ENCODE measurements at regions not wholly inside any gene's neighbourhood (a gene's known extent, or its start where the extent isn't known, plus 50 kb on each side); places are given as distances from the start of the nearest gene placed in this dataset.

DNA sequence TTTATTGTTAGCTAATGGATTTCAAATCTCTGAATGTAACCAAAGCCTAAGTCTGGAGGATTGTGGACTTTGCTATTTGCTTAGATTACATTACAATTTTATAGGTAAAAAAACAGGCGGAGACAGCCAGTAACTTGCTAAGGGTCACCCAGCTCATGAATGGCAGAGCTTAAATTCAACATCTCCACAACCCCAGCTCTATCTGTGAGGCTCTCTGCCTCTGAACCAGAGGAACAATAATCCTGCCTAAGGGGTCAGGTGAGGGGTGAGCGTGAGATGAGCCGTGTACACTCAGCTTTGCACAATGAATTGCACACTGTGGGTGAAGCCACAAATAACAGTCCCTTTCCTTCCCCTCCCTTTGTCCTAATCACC is 69.8 kb upstream of the SPATA12 start:
- TF ChIP-seq, protein P1, sequence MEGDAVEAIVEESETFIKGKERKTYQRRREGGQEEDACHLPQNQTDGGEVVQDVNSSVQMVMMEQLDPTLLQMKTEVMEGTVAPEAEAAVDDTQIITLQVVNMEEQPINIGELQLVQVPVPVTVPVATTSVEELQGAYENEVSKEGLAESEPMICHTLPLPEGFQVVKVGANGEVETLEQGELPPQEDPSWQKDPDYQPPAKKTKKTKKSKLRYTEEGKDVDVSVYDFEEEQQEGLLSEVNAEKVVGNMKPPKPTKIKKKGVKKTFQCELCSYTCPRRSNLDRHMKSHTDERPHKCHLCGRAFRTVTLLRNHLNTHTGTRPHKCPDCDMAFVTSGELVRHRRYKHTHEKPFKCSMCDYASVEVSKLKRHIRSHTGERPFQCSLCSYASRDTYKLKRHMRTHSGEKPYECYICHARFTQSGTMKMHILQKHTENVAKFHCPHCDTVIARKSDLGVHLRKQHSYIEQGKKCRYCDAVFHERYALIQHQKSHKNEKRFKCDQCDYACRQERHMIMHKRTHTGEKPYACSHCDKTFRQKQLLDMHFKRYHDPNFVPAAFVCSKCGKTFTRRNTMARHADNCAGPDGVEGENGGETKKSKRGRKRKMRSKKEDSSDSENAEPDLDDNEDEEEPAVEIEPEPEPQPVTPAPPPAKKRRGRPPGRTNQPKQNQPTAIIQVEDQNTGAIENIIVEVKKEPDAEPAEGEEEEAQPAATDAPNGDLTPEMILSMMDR (IDR thresholded peaks at IDR 0.05; ENCODE audit: borderline replicate concordance, insufficient read depth, low read depth, low read length) = no peak
- H3K4me3 ChIP-seq (ENCODE audit: low read depth, low read length) = no peak overlapping the region

DNA sequence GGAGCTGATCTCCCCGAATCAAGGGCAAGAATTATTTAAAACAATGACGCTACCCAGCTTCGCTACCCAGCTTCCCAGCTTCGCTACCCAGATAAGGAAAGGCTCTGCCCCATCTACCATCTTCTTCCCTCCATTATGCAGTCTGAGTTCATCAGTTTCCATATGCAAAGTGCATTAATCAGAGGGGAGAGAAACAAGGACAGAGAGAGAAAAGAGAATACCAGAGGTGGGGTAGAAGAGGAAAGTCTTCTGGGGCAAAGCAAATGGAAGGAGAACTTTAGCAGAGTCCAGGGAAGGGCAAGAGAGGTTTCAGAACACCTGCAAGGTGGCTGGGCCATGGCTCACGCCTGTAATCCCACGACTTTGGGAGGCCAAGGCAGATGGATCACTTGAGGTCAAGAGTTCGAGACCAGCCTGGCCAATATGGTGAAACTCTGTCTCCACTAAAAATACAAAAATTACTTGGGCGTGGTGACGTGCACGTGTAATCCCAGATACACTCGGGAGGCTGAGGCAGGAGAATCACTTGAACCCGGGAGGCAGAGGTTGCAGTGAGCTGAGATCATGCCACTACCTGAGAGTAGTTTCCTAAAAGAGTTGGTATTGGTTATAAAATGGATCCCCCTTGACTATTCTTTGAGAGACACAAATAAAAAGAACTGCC is 70.4 kb upstream of the SPATA12 start:
- TF ChIP-seq, protein P1 (IDR thresholded peaks at IDR 0.05; ENCODE audit: borderline replicate concordance, insufficient read depth, low read depth, low read length) = no peak
- no peak overlapping the region for H3K4me3 ChIP-seq (ENCODE audit: low read depth, low read length)

DNA sequence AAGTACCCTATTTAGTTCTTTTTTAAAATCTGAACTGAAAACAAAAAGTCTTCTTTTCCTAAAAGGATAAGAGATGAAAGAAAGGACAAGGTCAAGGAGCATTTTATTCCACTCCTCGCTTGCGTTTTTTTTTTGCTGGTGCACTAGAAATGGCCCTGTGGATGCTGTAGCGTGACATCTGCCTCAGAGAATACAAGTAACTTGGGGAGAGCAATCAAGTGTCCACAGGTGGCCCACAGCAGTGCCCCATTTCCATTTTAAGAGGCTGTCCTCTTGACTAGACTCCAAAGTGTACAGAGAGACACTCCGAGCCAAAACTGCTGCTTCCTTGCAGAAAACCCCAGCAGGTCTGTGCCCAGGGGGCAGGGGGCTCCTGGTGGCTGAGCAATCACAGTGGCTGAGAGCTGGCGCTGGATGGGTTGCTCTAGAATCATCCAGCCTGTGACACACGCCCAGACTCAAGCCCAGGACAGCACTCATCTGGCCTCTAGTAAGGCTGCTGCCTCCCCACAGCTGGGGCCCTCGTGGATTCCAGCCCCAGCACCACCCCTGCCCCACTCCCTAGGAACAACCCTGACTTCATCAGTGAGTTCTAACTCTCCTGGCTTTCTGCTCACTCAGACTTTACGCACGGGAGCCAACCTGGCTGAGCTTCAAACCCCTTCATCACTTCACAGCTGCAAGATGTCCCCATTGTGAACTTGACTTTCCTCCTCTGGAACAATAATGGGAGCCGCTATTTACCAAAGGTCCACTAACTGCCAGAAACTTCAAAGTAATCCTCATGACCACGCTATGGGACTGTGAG is 71.1 kb upstream of the SPATA12 start:
- H3K4me3 ChIP-seq (ENCODE audit: low read depth, low read length) = no peak overlapping the region
- TF ChIP-seq, protein P1 (IDR thresholded peaks at IDR 0.05; ENCODE audit: borderline replicate concordance, insufficient read depth, low read depth, low read length) = no peak

DNA sequence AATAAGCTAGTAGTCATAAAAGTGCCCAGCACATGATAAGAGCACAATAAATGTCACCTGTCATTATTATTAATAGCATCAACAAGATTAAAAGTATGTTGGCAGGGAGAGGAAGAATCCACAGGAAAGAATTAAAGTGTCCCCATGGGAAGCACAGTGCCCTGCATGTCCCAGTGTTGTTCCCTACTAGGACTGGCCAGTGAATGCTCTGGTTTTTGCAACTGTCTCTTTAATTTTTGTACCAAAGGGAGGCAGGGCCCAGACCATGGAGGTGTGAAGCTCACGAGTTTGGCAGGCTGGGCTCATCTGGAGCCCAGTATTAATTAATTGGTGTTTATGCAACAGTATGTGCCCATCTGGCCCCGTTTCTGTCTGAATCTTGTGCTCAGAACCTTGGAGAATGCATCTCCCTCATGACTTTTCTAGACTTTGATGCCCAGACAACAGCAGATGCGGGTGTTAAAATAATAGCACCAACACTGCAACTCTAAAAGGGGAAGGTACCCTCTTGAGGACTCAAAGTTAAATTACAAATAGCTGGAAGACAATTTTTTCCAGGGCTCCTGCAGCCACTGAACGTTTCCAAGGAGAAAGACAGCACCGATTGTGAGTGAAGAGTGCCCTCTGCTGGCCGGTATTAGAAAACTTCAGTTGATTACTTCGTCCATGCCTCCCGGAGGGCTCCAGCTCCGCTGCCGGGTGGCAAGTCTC is 71.9 kb upstream of the SPATA12 start:
- H3K4me3 ChIP-seq (ENCODE audit: low read depth, low read length) = no peak overlapping the region
- TF ChIP-seq, protein P1 (IDR thresholded peaks at IDR 0.05; ENCODE audit: borderline replicate concordance, insufficient read depth, low read depth, low read length) = peak; percentile 60

DNA sequence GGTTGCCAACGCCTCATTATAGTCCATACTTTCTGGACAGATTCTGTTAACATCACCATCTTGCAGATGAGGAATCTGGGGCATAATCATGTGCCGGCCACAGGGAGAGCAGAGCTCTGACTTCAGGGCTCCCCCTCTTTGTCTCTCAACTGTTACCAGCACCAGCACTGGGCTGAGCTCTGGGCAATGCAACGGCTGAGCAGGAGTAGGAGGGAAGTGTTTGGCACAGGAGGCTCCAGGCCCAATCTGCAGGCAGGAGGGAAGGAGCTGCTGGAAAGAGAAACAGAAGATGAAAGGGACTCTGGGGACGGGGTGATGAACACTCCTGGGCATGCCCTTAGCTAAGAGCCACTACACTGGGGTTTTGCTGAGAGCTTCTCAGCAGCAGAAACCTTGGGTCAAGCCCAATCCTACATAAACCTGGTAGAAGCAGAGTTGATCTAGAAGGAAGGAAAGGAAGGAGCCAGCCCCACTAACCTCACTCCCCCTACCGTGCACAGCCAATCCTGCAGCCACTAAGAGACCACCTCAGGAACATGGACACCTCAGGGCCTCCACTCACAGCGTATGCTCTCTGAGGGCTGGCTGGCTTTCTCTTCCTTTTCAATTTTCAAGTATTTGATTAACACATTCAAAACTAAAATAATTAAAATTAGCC is 73.1 kb upstream of the SPATA12 start:
- TF ChIP-seq, protein P1 (IDR thresholded peaks at IDR 0.05; ENCODE audit: borderline replicate concordance, insufficient read depth, low read depth, low read length) = peak; percentile 35; the same call in 1 of the 2 replicates
- no peak overlapping the region for H3K4me3 ChIP-seq (ENCODE audit: low read depth, low read length)

DNA sequence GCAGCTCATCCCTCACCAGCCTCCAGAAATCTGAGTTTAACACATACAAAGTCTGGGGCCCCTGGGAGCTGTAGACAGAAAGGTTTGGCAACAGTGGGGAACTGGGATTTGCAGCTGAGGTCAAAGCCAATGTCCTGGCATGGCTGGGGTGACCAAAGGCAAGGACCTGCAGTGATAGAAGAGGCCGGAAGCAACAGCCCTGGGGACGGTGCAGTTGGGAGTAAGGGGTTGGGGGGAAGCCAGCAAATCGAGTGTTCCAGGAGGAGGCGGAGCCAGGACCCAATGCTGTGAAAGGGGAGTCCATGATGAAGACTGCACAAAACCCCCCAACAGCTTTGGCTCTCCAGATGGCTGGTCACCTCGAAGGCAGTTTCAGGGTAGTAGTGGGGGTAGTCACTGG is 74.1 kb upstream of the SPATA12 start:
- TF ChIP-seq, protein P1 (IDR thresholded peaks at IDR 0.05; ENCODE audit: borderline replicate concordance, insufficient read depth, low read depth, low read length) = no peak

More for the DNA sequence above, 74.1 kb upstream of the SPATA12 start:
- no peak overlapping the region for H3K4me3 ChIP-seq (ENCODE audit: low read depth, low read length)
